Erythroblast (primary cell): ENCODE measurements at regions not wholly inside any gene's neighbourhood (a gene's known extent, or its start where the extent isn't known, plus 50 kb on each side); places are given as distances from the start of the nearest gene placed in this dataset.

Experiments
- DNase-seq, 2 experiments: peaks; one replicate each; lab custom pipeline; 2025; lab: John Stamatoyannopoulos, UW
- GATA1 ChIP-seq: IDR thresholded peaks from 2 replicates; pipeline ENCODE4 v1.6.1; 2011; ENCODE audit warnings: low read depth, mild to moderate bottlenecking, control low read depth, low read length, moderate library complexity
- POLR2A ChIP-seq: IDR thresholded peaks from 2 replicates; pipeline ENCODE4 v1.6.1; 2011; ENCODE audit warnings: mild to moderate bottlenecking, low read length

- DNase-seq: no peak
- TF ChIP-seq GATA1: no peak
- no peak for TF ChIP-seq POLR2A
These were observed 196.7 kb upstream of the DAB1 start for GRCh38 chr1:57620605-57621004.

GRCh38 chr1:57616921-57617320 is 193.1 kb upstream of the DAB1 start:
- no peak for DNase-seq
- TF ChIP-seq GATA1 (no peak), POLR2A (no peak)

- no peak for DNase-seq
- TF ChIP-seq POLR2A: no peak
- TF ChIP-seq GATA1: no peak
These were observed 192.1 kb upstream of the DAB1 start for GRCh38 chr1:57615956-57616355.

GRCh38 chr1:57612833-57613232 is 189.0 kb upstream of the DAB1 start:
- DNase-seq: no peak
- no peak for TF ChIP-seq POLR2A
- TF ChIP-seq GATA1: no peak

GRCh38 chr1:57605933-57606332 is 182.1 kb upstream of the DAB1 start:
- DNase-seq: no peak
- TF ChIP-seq POLR2A (no peak), GATA1 (no peak)

GRCh38 chr1:57603696-57604095 is 179.8 kb upstream of the DAB1 start:
- no peak for DNase-seq

GRCh38 chr1:57600424-57600823 is 176.6 kb upstream of the DAB1 start:
- DNase-seq: no peak
- TF ChIP-seq POLR2A: no peak
- no peak for TF ChIP-seq GATA1

More at GRCh38 chr1:57603696-57604095, 179.8 kb upstream of the DAB1 start:
- no peak for TF ChIP-seq POLR2A
- no peak for TF ChIP-seq GATA1

GRCh38 chr1:57599236-57599994 is 175.6 kb upstream of the DAB1 start:
- DNase-seq: no peak
- TF ChIP-seq POLR2A (no peak), GATA1 (no peak)

GRCh38 chr1:57597036-57597435 is 173.2 kb upstream of the DAB1 start:
- no peak for DNase-seq
- no peak for TF ChIP-seq GATA1

- DNase-seq: no peak
- TF ChIP-seq GATA1: no peak
- TF ChIP-seq POLR2A: no peak
These were observed 170.1 kb upstream of the DAB1 start for GRCh38 chr1:57594002-57594401.

GRCh38 chr1:57591842-57592241 is 168.0 kb upstream of the DAB1 start:
- no peak for TF ChIP-seq GATA1
- no peak for TF ChIP-seq POLR2A
- DNase-seq: no peak

- TF ChIP-seq POLR2A (no peak), GATA1 (no peak)
- DNase-seq: no peak
These were observed 167.1 kb upstream of the DAB1 start for GRCh38 chr1:57590978-57591377.

GRCh38 chr1:57586842-57587241 is 163.0 kb upstream of the DAB1 start:
- TF ChIP-seq POLR2A (no peak), GATA1 (no peak)

GRCh38 chr1:57578680-57579079 is 154.8 kb upstream of the DAB1 start:
- no peak for DNase-seq
- TF ChIP-seq POLR2A (no peak), GATA1 (no peak)

More at GRCh38 chr1:57586842-57587241, 163.0 kb upstream of the DAB1 start:
- no peak for DNase-seq

- TF ChIP-seq GATA1: no peak
- TF ChIP-seq POLR2A: no peak
- DNase-seq: no peak
These were observed 154.2 kb upstream of the DAB1 start for GRCh38 chr1:57578099-57578498.

GRCh38 chr1:57576756-57577155 is 152.9 kb upstream of the DAB1 start:
- TF ChIP-seq GATA1 (no peak), POLR2A (no peak)
- DNase-seq: no peak
